ENCODE measurements at regions not wholly inside any gene's neighbourhood (a gene's known extent, or its start where the extent isn't known, plus 50 kb on each side); places are given as distances from the start of the nearest gene placed in this dataset.
A peak's percentile ranks its signal among the peaks of the same experiment; 100 is the strongest.
"Not testable (repeated sequence)": the region's sequence is repeated elsewhere in the genome, so short reads cannot be mapped to it uniquely, and the experiment has no call there.

DNA sequence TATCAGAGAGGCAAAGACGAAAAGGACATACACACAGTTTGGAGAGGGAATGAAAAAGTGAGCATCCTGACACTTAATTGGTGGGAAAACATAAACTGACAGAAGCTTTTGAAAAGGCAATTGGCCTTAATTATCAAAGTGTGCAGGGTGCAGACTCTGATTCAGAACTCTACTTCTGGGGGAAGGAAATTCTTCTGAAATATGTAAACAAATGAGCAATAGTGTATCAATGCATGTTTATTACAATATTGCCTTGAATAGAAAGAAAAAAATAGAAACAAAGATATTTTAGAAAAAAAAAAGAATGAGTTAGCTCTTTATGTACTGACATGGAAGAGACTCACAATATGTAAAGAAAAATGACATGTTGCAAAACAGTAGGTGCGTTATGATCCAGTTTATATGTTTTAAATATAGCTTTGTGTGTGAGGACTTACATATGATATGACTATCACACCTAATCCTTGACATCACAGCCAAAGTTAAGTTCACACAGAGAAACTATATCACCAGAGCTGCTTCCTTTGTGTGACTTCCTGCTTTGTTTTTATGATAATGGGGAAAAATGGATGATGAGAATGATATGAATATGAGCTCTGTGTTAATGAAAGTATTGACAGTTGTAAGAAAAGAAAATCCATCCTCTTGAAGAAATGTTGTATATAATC, 182.4 kb downstream of the KCTD12 start:
- DNase-seq: no peak

- no peak for DNase-seq
Measured at GRCh38 chr13:76703216-76703615, 183.0 kb downstream of the KCTD12 start.

- no peak for DNase-seq
Measured at GRCh38 chr13:76697288-76697687, 188.9 kb downstream of the KCTD12 start.

- no peak for DNase-seq
Measured at GRCh38 chr13:76696370-76696769, 189.8 kb downstream of the KCTD12 start.

- DNase-seq: no peak
Measured at GRCh38 chr13:76693086-76693485, 193.1 kb downstream of the KCTD12 start.

GRCh38 chr13:76692346-76692745, 193.9 kb downstream of the KCTD12 start:
- no peak for DNase-seq

GRCh38 chr13:76690611-76691010, 195.6 kb downstream of the KCTD12 start:
- DNase-seq: no peak

DNA sequence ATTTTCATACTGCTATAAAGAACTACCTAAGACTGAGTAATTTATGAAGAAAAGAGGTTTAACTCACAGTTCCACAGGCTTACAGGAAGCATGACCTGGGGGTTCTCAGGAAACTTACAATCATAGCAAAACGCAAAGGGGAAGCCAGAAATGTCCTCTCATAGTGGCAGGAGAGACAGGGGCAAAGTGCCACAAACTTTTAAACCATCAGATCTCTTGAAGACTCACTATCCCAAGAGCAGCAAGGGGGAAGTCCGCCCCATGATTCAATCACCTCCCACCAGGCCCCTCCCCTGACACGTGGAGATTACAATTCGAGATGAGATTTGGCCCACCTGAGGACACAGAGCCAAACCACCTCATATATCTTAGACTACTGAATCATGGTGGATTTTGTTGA, 198.7 kb downstream of the KCTD12 start:
- DNase-seq: peak; percentile 4

DNA sequence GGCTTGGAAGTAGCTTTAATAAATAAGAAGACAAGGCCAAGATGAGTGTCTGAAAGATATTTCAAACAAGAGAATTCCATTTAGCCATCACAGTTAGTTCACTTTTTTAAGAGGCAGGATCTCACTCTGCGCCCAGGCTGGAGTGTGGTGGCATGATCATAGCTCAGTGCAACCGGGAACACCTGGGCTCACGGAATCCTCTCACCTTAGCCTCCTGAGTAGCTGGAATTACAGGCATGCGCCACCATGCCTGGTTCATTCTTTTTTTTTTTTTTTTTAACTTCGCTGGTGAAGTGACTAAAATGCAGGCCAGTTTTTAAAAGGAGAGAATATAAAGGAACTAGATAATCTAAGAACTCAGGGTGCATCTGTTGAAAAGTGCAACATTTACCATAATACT, 200.3 kb downstream of the KCTD12 start:
- no peak for DNase-seq

GRCh38 chr13:76684336-76684735, 201.9 kb downstream of the KCTD12 start:
- no peak for DNase-seq

DNA sequence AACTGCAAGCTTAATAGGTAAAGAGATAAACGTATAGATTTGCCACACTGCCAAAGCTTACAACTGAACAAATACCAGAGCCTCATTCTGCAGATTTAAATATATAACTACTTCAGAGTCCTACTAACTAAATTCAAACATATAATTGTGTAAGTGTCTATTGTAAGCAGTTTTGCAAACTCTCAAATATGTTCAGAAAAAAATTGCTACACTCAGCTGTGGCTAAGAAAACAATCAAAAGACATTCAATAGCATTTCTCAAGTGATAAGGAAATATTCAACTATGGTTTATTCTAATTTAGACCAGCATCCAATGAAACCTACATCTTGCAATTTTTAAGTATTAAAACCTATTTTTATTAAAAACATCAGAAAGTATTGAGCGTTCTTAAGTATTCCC, 202.4 kb downstream of the KCTD12 start:
- no peak for DNase-seq

GRCh38 chr13:76683168-76683567, 203.0 kb downstream of the KCTD12 start:
- no peak for DNase-seq

DNA sequence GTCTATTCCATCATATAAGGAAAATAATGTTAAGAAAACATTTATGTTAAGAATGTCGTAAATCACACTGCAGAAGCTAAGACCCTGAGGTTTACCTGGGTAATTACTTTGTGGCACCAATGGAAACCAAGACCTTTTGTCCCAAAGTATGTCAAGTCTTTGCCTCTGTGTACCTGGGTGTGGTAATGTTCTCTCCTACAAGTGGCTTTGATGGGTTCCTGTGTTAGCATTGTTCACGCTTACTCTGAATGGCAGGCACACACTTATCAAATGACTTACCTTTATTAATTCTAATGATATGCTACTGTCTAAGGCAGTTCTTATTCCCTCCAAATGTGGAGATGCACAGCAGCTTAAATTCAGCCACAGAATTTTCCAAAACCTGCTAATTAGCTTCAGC, 206.1 kb downstream of the KCTD12 start:
- DNase-seq: no peak

DNA sequence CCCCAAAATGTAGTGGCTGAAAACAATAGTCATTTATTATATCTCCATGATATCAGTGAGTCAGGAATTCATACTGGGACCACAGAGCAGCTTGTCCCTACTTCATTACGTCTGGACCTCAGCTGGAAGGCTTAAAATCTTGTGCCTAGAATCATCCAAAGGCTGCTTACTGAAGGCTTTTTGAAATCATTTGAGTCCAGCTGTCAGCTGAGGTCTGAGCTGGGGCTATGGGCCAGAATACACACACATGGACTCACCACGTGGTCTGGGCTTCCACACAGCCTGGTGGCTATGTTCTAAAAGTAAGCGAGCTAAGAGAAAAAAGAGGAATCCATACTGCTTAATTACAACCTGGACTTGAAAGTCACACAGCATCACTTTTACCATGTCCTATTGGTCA, 209.2 kb downstream of the KCTD12 start:
- no peak for DNase-seq

GRCh38 chr13:76672420-76672819, 213.8 kb downstream of the KCTD12 start:
- DNase-seq: no peak

GRCh38 chr13:76668716-76669115, 217.5 kb downstream of the KCTD12 start:
- DNase-seq: no peak

- no peak for DNase-seq
Measured at GRCh38 chr13:76668141-76668540, 218.1 kb downstream of the KCTD12 start.

- no peak for DNase-seq
Measured at GRCh38 chr13:76667551-76667950, 218.7 kb downstream of the KCTD12 start.

DNA sequence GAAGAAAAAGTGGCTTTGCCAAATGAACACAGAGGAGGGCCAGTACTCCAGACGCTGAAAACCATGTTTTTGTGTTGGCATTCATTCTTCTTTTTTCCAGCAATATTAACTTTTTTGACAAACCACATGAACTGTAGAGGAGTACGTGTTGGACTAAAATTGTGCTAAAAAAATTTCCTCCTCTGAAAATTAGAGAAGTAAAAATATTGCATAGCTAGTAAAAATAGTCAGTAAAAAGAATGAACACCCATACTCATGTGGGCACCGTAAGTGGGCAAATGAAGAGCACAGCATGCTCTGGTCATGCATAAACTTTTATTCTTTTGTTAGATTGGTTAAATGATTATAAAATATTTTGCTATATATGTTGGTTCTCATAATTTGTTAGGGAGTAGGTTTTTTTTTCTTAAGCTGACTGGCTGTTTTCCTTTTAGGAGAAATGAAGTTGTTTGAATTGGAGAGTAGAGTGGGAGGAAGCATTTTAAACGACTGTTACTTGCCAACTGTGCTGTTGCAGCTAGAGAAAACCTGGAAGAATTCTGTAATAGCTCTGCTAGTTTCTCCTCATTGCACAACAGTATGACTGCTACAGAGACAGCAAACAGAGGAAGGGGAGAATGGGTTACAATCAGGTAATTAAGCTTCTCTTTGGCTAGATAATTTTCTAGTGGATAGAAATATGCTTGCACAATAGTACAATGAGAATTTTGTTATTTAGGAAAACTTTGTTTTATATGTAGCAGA, 222.4 kb downstream of the KCTD12 start:
- no peak for DNase-seq

GRCh38 chr13:76659074-76659473, 227.1 kb downstream of the KCTD12 start:
- not testable (repeated sequence) for DNase-seq

- no peak for DNase-seq
Measured at GRCh38 chr13:76656500-76656899, 229.7 kb downstream of the KCTD12 start.

DNA sequence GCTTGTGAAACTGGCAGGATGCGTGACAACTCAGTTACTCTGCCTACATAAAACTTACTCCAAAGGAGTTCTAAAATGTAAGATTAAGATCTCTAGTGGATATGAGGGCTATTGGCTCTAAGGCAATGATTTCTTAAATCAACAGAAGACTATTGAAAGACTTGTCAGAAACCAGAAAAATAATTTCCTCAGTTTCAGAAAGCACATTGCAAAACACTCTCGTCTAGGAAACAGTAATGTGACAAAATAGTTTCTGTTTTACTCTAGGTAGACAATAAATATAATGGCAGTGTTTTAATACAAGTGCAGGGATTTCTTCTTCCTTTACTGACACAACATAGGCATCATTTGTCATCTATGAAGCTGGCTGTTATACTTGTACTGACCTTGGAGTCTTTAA, 230.1 kb downstream of the KCTD12 start:
- DNase-seq: no peak

GRCh38 chr13:76654263-76654662, 231.9 kb downstream of the KCTD12 start:
- DNase-seq: no peak

GRCh38 chr13:76651286-76651685, 234.9 kb downstream of the KCTD12 start:
- DNase-seq: no peak

DNA sequence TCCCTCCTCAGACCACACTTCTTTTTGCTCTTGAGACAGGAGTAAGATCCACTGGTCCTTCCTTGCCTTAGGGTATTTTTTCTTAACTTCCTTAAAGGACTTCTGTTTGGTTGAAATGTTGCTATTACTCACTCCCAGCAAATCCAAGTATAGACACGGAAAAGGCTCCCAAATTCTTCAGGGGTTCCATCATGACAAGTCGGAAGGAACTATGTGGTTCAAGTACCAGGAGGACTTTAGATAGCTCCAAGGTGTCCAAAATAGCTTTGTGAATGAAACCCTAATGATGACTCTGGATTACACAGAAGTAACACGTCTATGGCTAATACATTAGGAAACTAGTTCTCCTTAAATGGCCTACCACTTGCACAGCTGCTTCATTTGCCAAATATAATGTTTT, 238.7 kb downstream of the KCTD12 start:
- no peak for DNase-seq
